ENCODE measurements at regions not wholly inside any gene's neighbourhood (a gene's known extent, or its start where the extent isn't known, plus 50 kb on each side); places are given as distances from the start of the nearest gene placed in this dataset.

DNA sequence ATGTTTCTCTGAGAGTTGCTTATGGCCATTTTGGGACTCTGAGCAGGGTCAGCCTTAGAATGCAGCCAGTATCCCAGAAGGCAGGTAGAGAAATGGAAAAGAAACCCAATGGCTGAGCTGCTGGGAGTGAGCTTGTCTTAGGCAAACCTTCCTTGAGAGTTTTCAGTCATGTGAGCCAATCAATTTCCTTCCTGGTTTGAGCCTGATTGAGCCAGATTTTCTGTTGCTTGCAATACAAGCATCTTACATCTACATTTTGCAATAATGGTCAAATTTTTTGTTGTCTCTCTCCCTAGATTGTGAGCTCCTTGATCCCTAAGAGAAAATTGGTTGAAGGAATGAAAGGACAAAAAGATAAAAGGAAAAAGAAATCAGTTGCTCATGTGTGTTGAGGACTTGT, 155.3 kb downstream of the SNX18 start:
- TF ChIP-seq, protein P1, sequence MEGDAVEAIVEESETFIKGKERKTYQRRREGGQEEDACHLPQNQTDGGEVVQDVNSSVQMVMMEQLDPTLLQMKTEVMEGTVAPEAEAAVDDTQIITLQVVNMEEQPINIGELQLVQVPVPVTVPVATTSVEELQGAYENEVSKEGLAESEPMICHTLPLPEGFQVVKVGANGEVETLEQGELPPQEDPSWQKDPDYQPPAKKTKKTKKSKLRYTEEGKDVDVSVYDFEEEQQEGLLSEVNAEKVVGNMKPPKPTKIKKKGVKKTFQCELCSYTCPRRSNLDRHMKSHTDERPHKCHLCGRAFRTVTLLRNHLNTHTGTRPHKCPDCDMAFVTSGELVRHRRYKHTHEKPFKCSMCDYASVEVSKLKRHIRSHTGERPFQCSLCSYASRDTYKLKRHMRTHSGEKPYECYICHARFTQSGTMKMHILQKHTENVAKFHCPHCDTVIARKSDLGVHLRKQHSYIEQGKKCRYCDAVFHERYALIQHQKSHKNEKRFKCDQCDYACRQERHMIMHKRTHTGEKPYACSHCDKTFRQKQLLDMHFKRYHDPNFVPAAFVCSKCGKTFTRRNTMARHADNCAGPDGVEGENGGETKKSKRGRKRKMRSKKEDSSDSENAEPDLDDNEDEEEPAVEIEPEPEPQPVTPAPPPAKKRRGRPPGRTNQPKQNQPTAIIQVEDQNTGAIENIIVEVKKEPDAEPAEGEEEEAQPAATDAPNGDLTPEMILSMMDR (IDR thresholded peaks at IDR 0.05): no peak
- TF ChIP-seq POLR2A (IDR thresholded peaks at IDR 0.05) (no peak), EP300 (IDR thresholded peaks at IDR 0.05) (no peak)
